GM19463 (cell line): ENCODE measurements at regions not wholly inside any gene's neighbourhood (a gene's known extent, or its start where the extent isn't known, plus 50 kb on each side); places are given as distances from the start of the nearest gene placed in this dataset.

Source experiments
- ATAC-seq: cut with Tn5 transposase; IDR thresholded peaks from one replicate; pipeline ENCODE4 v1.9.1; 2021; ENCODE audit warnings: mild to moderate bottlenecking, moderate library complexity; ENCODE audit not compliant: unreplicated experiment

DNA sequence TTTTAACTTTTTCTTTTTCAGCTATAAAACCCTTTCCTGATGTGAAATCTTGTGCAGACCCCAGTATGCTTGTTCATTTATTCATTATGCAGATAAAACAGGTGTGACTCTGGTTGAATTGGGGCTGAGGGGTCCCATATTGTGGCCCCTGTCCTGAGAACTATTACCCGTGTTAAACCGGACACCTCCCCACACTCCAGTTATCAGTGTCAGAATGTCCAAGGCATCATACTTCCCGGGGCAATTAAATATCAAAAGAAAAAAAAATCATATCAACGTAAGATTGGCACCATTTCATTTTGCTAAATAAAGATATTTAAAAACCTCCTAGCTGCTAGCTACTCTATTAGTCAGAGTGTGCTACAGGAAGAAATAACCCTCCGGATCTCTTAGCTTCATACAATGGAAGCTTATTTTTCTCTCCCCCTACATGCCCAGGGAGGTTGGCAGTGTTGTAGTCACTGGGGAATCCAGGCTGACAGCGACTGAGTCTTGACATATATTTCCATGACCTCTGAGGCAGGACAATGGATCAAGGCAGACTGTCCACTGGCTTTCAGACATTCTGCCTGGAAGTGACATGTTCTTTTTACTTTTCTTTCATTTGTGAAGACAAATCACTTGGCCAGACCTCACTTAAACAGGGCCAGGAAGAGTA, 170.0 kb downstream of the SEC61B start:
- no peak for ATAC-seq

DNA sequence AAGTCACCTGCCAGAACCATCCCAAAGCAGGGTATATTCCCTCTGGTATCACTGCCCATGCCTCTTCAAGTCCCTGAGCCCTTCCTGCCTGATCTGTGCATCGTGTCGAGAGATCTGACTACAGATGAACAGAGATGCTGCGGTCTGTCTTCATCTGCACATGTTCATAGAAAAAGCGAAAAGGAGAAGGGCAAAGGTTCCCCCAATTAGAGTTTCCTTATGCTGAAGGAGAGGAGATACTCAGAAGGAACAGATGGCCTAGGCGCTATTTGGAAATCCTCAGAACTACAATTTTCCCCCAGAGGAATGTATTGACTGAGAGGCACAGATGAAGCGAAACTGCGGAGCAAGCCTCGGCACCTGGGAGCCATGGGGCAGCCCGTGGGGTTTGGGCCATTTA, 170.9 kb downstream of the SEC61B start:
- no peak for ATAC-seq

DNA sequence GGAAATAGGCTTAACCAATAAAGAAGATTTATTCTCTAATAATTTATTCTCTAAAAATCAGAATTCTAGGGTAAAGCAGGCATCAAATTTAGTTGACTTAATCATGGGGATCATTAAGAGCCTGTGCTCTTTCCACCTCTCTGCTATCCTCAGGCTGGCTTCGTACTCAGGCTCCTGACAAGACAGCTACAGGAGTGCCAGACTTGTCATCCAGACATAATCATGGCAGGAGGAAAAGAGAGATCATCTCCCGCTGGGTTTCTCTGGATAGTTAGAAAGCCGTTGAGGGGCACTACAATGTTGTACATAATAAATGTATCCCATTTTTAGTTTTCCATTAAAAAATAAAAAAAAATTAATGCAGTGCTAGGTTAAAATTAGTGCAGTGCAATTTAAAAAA, 171.9 kb downstream of the SEC61B start:
- no peak for ATAC-seq

DNA sequence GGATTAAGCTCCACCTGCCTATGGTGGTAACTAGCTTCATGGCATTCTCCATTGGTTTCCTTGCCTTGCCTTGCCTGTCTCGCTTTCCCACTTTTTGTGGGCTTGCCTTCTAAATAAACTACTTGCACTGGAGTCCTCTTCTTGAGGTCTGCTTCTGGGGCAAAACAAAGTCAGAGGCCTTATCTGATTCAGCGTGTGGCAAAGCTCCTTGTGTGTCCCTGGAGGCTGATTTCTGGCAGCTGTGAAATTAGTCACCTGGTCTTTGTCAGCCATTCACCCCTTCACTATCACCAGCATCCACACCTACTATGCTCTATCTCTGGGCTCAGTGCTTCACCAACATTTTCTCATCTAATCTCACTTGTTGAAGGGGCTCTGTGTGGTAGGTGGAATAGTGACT, 176.2 kb downstream of the SEC61B start:
- no peak for ATAC-seq

DNA sequence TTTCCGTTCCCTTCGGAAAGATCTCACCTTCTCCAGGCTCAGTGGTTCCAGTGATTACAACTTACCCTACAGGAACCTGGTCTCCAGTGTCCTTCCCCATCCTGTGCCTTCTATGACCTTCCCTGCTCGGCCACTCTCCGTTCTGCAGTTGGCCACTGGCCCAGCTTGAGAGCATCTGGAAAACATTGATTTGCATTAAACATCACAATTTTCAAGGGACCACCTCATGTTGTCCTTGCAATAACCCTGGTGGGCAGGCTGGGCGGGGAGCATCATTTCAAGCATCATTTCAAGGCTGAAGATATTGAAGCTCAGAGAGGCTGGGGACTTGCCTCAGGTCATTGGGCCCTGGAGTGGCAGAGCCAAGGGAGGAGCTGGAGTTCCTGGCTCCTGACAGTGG, 177.4 kb downstream of the SEC61B start:
- no peak for ATAC-seq

DNA sequence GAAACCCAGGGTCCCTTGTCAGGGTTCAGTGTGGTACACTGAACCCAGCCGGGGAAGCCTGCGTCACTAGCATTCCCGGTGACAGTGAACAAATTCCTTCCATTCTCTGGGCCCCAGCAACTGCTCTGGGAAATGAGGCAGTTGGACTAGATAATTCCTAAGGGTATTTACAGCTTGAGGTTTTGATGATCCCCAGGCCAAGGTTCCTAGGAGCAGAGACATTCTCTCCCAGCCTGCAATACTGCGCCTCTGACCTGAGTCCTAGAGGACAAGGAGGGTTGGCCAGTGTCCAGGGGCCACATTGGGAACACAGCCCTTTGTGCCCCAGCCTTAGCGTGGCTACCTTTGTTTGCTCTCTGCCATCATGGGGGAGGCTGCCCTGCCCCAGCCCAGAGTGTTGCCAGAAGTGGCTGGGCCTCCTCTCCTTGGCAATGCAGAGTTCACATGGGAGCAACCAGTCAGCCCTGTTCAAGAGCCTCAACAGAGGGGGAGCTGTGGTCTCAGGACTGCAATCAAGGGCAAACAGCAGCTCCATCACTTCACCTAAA, 178.2 kb downstream of the SEC61B start:
- no peak for ATAC-seq

DNA sequence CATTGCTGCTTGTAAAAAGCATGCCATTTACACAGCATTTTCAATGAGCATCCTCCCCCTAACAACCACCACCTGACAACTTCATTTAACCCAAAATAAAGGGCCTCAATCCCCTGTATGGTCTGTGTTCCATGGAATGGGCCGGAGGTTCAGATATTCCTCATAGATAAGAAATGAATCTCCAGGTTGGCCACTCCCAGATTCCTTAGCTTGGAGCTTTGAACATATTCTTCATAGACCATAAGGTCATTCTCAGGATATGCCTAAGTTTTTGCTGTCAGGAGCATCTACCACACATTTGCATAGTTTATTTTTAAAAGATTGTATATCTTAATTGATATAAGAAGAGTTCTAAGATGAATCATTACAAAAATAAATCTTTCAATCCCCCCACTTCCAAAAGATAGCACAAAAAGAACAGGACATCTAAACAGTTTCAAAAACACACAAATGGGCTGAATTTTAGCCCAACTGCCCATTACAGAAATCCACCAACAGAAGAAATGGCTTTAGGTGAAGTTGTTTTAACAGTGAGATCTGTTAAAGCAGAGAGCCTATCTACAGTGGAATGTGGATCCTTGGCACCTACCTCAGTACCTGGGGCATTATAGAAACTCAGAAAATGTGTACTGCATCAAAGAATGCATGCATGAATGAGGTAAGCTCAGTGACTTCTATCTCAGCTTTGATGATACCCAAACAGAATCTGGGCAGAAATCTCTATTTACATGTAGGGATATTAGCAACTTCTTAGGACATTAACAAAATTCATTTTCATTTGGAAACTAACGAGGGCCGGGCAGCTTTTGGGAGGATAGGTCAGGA, 179.8 kb downstream of the SEC61B start:
- no peak for ATAC-seq

DNA sequence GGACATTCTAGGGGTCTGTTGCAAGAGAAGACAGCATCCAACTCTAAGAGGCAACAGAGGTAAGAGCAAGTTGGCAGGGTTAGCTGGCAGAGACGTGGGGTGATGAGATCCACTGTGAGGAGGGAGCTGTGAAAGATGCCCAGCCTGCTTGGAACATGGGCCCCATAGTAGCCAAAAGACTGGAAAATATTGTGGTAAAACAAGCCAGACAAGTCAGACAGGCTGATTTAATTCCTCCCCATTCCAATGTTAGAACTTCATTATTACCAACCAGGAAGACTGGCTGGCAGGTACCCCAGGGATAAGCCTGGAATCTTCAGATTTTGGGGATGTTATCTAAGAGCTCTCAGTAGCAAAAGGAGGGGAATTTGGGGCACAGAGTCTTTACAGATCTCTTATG, 181.3 kb downstream of the SEC61B start:
- ATAC-seq = no peak

DNA sequence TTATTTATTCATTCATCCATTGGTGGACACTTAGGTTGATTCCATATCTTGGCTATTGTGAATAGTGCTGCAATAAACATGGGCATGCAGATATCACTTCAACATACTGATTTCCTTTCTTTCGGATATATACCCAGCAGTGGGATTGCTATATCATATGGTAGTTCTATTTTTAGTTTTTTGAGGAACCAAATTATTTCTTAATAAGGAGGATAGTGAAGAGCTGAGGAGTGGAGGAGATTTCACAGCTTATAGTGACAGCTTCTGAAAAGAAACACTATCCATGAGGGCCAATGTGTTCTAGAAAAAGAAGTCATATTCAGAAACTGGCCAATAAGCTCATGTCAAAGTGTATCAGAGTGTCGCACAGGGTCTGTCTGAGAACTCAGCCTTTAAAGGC, 183.3 kb downstream of the SEC61B start:
- no peak for ATAC-seq

DNA sequence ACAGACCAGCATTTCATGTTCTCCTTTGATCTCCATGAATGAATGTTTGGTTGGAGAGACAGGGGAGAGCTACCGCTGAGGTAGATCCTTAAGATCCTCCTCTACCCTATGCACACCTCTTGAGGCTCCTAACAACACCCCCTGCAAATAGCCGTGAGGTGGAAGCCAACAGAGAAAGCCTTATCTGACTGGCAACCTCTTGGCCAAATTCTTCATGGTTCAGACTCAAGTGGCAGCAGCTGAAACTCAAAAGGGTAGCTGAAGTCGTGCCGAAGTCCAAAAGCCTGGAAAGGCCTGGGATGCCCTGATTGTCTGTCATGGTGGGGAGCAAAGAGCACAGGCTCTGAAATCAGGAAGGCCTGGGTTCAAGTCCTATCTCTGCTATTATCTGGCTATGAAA, 184.9 kb downstream of the SEC61B start:
- ATAC-seq = no peak

DNA sequence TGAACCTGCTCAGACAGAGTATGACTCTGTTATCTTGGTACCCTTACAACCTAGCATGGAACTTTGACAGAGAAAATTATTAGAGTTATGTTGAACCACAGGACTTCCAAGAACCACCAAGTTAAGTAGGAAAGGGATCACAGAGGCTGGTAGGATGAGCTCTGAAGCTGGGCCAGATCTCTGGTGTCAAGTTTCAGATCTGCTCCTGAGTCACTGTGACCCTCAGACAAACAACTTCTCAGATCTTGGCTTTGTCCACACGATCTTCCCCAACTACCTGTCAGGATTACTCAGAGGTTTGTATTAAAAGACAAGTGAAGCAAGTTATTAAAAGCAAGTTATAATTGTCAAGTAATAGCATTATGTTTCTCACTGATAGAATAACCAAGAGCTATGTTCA, 189.0 kb downstream of the SEC61B start:
- ATAC-seq = no peak

DNA sequence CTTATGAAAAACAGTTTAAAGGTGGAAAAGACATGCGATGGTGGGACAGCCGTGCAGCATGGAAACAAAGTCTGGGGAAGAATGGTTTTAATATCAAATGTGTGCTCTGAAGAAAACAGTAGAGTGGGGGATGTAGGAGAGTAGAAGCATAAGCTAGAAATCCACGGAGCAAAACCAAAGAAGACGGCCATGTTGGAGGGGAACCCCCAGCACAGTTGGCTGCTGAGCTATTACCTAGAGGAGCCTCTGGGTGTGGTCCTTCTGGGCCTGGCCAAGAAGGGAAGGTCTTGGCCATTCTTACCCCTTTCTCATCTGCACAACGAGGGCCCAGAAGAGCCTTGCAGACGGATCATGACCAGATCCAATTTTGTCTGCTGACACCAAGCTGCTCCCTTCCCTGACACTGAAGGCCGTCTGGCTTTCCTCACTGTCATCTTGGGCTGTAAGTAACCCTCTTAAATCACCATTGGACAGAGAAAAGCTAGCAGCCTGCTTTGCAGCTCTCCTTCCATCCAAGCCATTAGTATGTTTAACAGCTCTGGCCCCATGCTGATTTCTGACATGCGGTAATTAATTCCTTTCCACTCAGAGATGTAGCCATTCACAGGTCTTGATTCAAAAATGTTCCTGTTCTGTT, 189.5 kb downstream of the SEC61B start:
- ATAC-seq = no peak

DNA sequence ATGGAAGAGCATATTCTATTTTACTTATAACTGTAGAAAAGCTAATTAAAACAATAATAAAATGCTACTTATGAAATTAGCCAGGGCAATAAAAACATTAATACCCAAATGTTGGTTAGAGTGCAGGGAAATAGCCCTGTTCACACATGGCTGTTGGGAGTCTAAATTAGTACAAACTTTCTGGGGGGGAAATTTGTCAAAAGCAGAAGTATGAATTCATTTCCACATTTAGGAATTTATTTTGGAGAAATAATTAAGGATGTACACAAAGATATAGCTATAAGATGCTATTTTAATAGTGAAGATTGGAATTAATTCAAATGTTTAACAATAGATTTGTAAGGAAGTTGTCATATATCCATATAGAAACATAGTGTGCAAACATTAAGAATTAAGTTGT, 190.5 kb downstream of the SEC61B start:
- no peak for ATAC-seq

DNA sequence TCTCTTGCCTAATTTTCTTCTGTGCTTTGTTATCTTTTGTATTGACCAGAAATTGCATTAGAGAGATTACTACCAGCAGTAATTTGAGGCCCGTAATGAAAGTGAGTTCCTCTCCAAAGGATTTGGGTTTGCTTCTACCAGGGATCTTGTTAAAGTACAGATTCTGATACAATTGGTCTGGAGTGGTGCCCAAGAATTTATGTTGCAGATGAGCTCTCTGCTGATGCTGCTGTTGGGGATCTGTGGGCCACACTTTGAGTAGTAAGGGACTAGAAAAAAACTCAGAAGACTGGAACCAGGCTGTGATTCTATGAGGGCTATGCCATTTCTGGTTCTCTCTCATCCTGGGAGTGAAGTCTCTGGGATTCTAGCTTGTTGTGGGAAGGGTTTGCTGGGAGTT, 192.2 kb downstream of the SEC61B start:
- no peak for ATAC-seq

DNA sequence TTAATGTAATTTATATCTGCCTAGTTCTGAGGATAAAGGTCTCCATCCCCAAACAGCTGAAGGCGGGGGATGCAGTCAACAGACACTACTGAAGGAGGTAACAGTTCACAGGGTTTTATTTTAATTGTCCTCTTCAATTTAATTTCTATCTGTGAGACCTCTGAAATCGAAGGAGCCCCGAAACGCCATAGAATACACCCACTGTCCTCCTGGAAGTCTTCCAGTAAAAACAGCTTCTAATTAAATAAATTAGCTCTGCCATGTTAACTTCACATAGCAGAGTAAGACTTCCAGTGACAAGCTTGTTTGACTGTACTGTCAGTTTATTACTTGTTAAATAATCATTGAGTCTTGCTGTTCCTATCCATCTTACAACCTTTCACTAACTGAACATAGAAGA, 193.5 kb downstream of the SEC61B start:
- ATAC-seq = no peak

DNA sequence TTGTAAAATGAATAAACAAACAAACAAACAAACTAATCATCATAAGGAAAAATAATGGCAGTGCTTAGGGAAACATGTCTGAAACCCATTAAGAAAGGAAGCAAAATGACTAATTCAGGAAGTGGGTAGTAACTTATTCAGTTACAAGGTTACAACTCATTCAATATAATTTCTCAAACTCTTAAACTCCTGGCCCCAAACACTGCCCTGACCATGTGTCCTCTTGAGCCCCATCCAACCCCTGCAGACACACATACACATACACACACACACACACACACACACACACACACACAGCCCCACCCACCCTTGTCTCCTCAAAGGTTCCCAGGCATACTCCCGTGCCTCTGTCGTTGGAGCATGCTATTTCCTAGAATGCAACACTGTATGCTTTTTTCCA, 193.9 kb downstream of the SEC61B start:
- ATAC-seq = peak; percentile 57

DNA sequence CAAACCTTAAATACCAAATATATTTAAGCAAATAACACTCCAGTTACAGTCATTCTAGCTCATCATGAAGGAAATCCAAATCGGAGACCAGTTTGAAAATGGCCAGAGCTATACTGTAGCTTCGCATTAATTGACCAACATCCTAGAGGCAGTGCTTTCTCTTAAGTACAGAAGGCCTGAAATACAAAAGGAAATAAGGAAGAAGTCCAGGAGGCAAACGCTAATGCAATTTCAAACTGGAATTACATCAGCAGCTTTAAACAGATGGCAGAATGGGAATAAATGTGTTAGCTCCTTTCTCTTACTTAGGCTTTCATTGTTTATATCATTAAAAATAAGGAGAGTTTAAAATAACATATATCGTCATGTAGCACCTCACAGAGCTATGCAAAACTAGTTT, 197.0 kb downstream of the SEC61B start:
- no peak for ATAC-seq

DNA sequence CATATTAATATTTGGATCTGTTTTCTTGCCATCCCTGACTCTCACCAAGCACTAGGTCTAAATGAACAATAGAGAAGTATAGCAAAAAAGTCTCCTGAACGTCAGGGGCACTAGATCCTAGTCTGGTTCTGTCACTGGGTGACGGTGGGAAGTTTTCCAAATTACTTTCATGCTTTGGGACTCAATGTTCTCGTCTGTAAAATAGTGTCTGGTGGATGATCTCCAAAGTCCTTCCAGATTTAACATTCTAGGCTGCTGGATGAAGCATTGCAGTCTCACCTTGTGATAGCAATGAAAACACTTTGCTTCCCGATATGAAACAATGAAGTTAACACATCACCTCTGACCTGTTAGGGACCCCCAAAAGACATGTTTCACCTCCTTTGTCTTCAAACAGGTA, 199.3 kb downstream of the SEC61B start:
- no peak for ATAC-seq

DNA sequence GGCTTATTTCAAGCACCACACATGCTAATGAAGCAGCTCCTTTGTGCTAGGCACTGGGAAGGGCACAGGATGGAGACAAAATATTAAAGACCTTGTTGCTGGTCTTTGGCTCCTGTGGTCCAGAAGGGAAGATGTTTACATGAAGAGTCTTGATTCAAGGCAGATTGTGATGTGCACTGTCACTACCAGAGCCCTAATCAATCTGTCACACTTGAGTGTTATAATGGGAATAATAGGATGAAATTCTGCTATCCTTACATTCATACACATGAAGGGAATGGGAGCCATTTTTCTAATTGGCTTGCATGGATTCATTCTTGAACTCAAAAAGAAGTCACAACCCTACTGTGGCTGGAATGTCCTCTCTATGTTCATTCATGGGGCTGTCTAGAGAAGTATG, 203.0 kb downstream of the SEC61B start:
- no peak for ATAC-seq

DNA sequence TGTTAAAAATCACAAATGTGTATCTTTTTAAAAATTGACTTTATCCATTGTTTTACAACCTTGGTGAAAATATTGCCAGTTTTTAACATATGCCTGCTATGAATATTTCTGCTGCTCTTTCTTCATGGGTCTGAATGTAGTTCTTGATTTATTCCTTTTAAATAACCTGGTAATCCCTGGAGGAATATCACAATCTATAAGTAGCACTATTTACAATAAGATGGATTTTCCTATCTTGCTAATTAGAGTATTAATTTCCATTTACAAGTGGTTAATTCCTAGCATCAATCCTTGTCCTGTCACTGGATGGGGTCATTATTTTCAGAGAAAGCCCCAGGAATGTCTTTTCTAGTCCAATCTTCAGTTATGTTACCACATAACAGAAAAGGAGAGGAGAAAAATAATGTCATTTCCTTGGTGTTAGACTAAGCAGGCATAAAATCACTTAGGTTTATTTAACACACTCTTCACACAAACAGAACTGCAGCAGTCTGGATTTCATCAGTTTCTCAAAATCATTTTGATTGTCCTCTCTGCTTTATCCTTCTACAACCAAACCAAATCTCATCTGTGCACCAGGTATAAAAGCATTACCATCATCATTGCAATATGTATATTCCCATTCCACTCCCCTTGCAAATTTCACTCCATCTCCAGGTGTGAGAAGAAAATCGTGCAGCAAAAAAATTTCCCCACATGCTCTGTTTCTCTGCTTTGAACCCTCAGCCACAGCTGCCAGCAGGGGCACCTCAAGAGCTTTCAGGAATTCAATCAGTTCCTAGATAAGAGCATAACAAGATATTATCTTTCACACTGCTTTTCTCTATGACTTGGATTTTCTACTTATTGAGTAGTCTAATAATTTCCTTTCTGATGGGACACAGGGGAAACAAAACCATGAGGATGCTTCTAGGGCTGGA, 204.1 kb downstream of the SEC61B start:
- ATAC-seq = no peak

DNA sequence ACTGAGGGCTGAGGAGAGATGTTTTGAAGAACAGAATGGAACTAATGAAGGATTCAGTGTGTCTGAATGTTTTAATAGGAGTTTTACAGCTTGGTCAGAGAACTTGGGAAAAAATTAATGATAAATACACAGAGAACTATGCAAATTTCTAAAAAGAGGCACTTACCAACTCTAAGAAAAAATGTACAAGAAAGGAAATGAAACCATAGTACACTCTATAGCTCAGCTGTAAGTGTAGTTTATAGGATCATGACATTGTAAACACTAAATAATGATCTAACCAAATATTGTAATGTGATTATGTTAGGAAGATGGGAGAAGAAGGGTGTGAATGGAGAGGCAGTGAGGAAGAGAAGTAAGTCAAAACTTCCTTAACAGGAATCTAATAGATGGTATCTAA, 205.2 kb downstream of the SEC61B start:
- ATAC-seq = no peak
